K562 (cell line): ENCODE measurements at regions not wholly inside any gene's neighbourhood (a gene's known extent, or its start where the extent isn't known, plus 50 kb on each side); places are given as distances from the start of the nearest gene placed in this dataset.

ENCODE experiments used
- CHD4 ChIP-seq: fragments of 200-600 bp; sonication (generic); IDR thresholded peaks from 3 replicates; pipeline ENCODE4 v1.6.1; 2012; ENCODE audit warnings: low read depth, mild to moderate bottlenecking, mixed read lengths, low read length, inconsistent platforms; ENCODE audit not compliant: insufficient read depth, insufficient replicate concordance, poor library complexity, severe bottlenecking
- DIDO1 ChIP-seq: fragments of 450-650 bp; IDR thresholded peaks from 2 replicates; pipeline ENCODE4 v1.6.1; 2016; ENCODE audit warnings: low read depth, missing biosample characterization, missing genetic modification characterization
- DNMT1 ChIP-seq: fragments of 450-650 bp; IDR thresholded peaks from 2 replicates; pipeline ENCODE4 v1.6.1; 2016; ENCODE audit warnings: antibody characterized with exemption, mild to moderate bottlenecking
- ELF1 ChIP-seq: fragments of 200-800 bp; sonication (Bioruptor generic); IDR thresholded peaks from 2 replicates; pipeline ENCODE4 v1.6.1; 2016; ENCODE audit warnings: missing genetic modification characterization, missing compliant biosample characterization
- FOSL1 ChIP-seq: fragments of 200-800 bp; sonication (Bioruptor generic); conservative IDR thresholded peaks from 2 replicates; pipeline ENCODE4 v1.6.1; 2016; ENCODE audit warnings: missing genetic modification characterization, missing compliant biosample characterization
- FOXP1 ChIP-seq: sonication (generic); formaldehyde crosslinking; IDR thresholded peaks from 2 replicates; pipeline ENCODE4 v1.8.0; 2022; ENCODE audit warnings: mild to moderate bottlenecking, missing genetic modification reagents
- GTF2A2 ChIP-seq: IDR thresholded peaks from 2 replicates; pipeline ENCODE4 v1.6.1; 2016; ENCODE audit warnings: mild to moderate bottlenecking, missing genetic modification characterization, missing compliant biosample characterization
- MTA3 ChIP-seq: fragments of 450-650 bp; formaldehyde crosslinking; IDR thresholded peaks from 2 replicates; pipeline ENCODE4 v1.6.1; 2017; ENCODE audit warnings: mild to moderate bottlenecking, borderline replicate concordance
- NR1H2 ChIP-seq: sonication (generic); formaldehyde crosslinking; IDR thresholded peaks from 2 replicates; pipeline ENCODE4 v1.4.0; 2020; ENCODE audit warnings: mild to moderate bottlenecking, missing genetic modification reagents
- OTX1 ChIP-seq: fragments of 450-650 bp; formaldehyde crosslinking; IDR thresholded peaks from 2 replicates; pipeline ENCODE4 v1.4.0; 2022; ENCODE audit warnings: mild to moderate bottlenecking
- SOX6 ChIP-seq: fragments of 450-650 bp; IDR thresholded peaks from 2 replicates; pipeline ENCODE4 v1.6.1; 2014; ENCODE audit warnings: mild to moderate bottlenecking
- STAT6 ChIP-seq: sonication (generic); formaldehyde crosslinking; IDR thresholded peaks from 2 replicates; pipeline ENCODE4 v1.8.1; 2023; ENCODE audit warnings: mild to moderate bottlenecking, missing genetic modification reagents
- TGIF2 ChIP-seq: sonication (generic); formaldehyde crosslinking; IDR thresholded peaks from 2 replicates; pipeline ENCODE4 v1.8.1; 2022; ENCODE audit warnings: mild to moderate bottlenecking, missing genetic modification reagents, moderate library complexity
- ZBTB5 ChIP-seq: fragments of 450-650 bp; IDR thresholded peaks from 2 replicates; pipeline ENCODE4 v1.6.1; 2017; ENCODE audit warnings: antibody characterized with exemption
- ZNF124 ChIP-seq: sonication (generic); formaldehyde crosslinking; IDR thresholded peaks from 2 replicates; pipeline ENCODE4 v1.8.1; 2022; ENCODE audit warnings: missing genetic modification reagents
- ZNF143 ChIP-seq: sonication (generic); formaldehyde crosslinking; IDR thresholded peaks from 2 replicates; pipeline ENCODE4 v1.9.0; 2022; ENCODE audit warnings: mild to moderate bottlenecking, missing genetic modification reagents
- ZNF23 ChIP-seq: fragments of 250-450 bp; sonication (Bioruptor Pico); IDR thresholded peaks from 2 replicates; pipeline ENCODE4 v1.4.0; 2020; ENCODE audit warnings: mild to moderate bottlenecking
- ZNF77 ChIP-seq: fragments of 250-450 bp; sonication (Bioruptor Pico); IDR thresholded peaks from 2 replicates; pipeline ENCODE4 v1.5.0; 2020
- TF ChIP-seq, protein P1 (sequence below): fragments of 250-450 bp; sonication (Bioruptor Pico); IDR thresholded peaks from 2 replicates; pipeline ENCODE4 v1.4.0; 2020; ENCODE audit warnings: mild to moderate bottlenecking, moderate library complexity
- TF ChIP-seq, protein P2 (sequence below): sonication (generic); formaldehyde crosslinking; IDR thresholded peaks from 2 replicates; pipeline ENCODE4 v1.8.0; 2022; ENCODE audit warnings: mild to moderate bottlenecking, missing genetic modification reagents

- TF ChIP-seq GTF2A2 (no peak), CHD4 (no peak), SOX6 (peak; percentile 87), MTA3 (no peak; the same call in 1 of the 2 replicates), OTX1 (CRISPR knock-in tag) (no peak), ZNF124 (CRISPR knock-in tag) (no peak), ZNF77 (CRISPR knock-in tag) (no peak), ZNF143 (CRISPR knock-in tag) (no peak), NR1H2 (no peak), FOSL1 (peak; percentile 63), ZBTB5 (no peak), FOXP1 (CRISPR knock-in tag) (no peak), STAT6 (CRISPR knock-in tag) (no peak), DNMT1 (no peak), ZNF23 (CRISPR knock-in tag) (no peak), DIDO1 (tag) (no peak), TGIF2 (CRISPR knock-in tag) (no peak), ELF1 (no peak)
- TF ChIP-seq, protein P1, sequence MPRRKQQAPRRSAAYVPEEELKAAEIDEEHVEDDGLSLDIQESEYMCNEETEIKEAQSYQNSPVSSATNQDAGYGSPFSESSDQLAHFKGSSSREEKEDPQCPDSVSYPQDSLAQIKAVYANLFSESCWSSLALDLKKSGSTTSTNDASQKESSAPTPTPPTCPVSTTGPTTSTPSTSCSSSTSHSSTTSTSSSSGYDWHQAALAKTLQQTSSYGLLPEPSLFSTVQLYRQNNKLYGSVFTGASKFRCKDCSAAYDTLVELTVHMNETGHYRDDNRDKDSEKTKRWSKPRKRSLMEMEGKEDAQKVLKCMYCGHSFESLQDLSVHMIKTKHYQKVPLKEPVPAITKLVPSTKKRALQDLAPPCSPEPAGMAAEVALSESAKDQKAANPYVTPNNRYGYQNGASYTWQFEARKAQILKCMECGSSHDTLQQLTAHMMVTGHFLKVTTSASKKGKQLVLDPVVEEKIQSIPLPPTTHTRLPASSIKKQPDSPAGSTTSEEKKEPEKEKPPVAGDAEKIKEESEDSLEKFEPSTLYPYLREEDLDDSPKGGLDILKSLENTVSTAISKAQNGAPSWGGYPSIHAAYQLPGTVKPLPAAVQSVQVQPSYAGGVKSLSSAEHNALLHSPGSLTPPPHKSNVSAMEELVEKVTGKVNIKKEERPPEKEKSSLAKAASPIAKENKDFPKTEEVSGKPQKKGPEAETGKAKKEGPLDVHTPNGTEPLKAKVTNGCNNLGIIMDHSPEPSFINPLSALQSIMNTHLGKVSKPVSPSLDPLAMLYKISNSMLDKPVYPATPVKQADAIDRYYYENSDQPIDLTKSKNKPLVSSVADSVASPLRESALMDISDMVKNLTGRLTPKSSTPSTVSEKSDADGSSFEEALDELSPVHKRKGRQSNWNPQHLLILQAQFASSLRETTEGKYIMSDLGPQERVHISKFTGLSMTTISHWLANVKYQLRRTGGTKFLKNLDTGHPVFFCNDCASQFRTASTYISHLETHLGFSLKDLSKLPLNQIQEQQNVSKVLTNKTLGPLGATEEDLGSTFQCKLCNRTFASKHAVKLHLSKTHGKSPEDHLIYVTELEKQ (CRISPR knock-in tag): no peak
- TF ChIP-seq, protein P2, sequence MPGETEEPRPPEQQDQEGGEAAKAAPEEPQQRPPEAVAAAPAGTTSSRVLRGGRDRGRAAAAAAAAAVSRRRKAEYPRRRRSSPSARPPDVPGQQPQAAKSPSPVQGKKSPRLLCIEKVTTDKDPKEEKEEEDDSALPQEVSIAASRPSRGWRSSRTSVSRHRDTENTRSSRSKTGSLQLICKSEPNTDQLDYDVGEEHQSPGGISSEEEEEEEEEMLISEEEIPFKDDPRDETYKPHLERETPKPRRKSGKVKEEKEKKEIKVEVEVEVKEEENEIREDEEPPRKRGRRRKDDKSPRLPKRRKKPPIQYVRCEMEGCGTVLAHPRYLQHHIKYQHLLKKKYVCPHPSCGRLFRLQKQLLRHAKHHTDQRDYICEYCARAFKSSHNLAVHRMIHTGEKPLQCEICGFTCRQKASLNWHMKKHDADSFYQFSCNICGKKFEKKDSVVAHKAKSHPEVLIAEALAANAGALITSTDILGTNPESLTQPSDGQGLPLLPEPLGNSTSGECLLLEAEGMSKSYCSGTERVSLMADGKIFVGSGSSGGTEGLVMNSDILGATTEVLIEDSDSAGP: no peak
These were observed 54.5 kb upstream of the FAM180A start (continued) for GRCh38 chr7:135803143-135803542.
